ENCODE measurements at regions not wholly inside any gene's neighbourhood (a gene's known extent, or its start where the extent isn't known, plus 50 kb on each side); places are given as distances from the start of the nearest gene placed in this dataset.

DNA sequence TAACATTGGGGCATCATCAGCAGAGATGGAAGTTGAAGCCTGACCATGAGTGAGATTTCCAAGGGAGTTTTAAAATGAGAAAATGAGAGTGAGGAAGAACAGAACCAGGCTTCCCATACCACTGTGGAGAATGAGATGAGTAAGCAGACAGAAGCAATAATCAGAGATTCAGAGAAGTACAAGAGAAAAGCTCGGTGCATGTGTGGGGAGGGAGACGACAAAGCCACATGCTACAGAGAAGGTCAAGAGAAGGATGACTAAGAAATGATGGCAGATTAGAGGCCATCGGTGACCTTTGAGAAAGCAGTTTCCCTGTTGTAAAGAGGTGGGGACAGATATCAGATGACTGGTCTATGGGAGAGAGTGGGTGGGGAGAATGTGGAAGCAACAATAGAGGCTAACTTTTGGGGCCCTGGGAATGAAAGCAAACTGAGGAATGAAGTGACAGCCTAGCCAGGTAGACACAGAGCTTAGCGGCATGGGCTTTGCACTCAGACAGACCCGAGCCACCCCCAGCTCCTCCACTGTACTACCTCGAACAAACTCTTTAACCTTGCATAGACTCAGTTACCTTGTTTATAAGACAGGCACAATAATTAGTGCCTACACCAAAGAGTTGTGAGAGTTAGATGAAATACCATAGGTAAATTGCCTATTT, 207.7 kb downstream of the PIK3R1 start:
- ATAC-seq (no peak), DNase-seq (no peak)
- intact Hi-C loops (cut with micrococcal nuclease), result no loop called here

DNA sequence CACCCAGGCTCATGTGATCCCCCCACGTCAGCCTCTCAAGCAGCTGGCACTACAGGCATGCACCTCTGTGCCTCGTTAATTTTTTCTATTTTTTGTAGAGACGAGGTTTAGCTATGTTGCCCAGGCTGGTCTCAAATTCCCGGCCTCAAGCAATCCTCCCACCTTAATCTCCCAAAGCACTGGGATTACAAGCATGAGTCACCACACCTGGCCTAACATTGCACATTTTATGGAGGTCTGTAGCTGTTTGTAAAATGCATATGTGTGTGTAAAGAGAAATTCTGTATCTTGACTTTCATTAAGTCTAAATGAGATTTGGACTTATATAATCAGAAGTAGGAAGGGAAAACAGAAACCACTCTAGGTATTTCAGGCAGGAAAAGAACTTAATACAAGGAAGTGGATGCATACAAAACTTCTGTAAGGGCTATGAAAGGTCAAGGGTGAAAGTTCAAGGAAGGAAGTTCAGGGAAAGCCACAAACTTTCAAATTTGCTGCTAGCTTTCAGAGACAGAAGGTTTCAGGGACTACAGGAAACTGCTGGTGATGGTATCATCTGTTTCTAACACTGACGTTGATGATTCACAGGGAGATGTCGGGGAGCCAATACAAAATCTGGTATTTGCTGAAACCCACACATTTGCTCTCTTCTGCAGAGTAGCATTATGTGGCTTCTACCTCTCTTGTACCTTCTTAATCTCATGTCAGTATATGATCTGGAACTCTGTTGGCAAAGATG, 209.4 kb downstream of the PIK3R1 start:
- intact Hi-C loops (cut with micrococcal nuclease), result no loop called here
- ATAC-seq, result no peak
- DNase-seq, result no peak

DNA sequence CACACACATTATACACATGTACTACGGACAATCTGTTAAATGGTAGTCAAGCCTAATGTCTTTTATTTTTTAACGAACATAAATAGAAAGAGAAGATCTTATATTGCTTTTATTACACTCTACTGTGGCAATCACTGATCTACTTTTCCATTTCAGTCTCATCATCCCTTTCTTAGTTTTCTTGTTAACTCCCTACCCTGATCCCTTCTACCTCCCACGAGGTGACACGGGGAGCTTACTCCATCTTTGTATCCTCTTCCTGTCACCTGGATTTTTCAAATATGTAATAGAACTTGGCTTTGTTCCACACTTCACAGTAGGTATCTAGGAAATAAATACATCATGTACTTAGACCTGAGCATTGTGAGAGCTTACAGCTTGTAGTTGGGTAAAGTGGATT, 211.0 kb downstream of the PIK3R1 start:
- intact Hi-C loops (cut with micrococcal nuclease), result no loop called here
- DNase-seq (no peak), ATAC-seq (no peak)

DNA sequence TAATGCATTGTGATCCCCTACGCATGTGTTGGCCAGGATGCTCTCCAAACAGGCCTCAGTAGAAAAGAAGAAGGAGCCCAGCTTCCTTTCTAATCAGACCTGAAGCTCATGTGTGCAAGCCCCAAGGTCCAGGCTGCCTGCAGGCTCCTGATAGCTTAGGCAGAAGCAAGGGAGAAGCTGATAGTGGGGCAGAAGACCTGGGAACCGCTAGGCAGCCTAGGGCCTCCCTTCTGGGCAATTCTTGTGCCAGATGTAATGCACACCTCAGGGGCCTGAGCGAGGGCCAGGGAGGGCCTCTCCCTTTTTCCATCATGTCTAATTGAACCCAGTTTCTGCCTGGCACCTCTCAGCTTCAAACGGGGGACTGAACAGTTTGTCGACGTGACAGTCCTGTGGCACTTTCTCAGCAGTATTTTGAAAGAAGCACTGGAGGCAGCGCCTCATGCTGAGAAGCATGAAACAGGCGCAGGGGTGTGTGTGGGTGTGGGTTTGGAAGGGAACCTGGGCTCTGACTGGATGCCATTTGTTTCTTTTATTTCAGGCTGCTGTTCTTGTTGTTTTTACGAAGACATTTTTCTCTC, 212.8 kb downstream of the PIK3R1 start:
- ATAC-seq, result no peak
- DNase-seq, result no peak
- intact Hi-C loops (cut with micrococcal nuclease), result no loop called here

DNA sequence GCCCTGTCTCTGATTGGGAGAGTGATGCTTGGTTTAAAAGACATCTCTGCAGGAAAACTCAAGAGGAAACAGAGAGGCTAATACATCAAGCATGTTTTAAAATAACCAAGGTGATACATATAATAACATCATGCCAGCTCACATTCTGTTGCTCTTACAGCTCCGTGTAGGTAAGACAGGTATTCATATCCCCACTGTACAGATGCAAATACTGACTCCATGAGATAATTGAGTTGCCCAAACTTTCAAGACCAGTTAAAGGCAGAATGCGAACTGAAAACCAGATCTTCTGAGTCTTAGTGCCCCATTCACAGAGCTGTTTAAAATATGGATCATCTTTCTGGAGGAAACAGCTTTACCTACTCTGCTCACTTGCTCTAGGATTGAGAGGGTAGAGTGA, 214.0 kb downstream of the PIK3R1 start:
- DNase-seq (no peak), ATAC-seq (no peak)
- intact Hi-C loops (cut with micrococcal nuclease), result no loop called here

DNA sequence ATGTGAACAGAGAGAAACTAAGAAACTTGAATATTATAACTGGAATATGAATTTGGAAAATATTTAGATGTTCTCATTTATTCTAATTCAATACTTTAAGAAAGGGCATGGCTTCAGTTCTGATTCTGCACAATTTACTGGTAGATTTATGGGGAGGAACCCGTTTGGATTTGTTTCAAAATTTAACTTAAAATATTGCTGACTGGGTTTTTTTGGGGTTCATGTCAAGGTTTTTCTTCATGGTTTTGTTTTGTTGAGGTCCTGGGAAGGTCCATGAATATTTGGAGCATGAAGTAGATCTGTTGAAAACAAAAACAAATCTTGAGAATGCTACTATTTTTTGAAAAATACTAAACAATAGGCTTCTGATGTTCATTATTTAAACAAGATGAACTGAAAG, 214.7 kb downstream of the PIK3R1 start:
- ATAC-seq, result no peak
- DNase-seq, result no peak
- intact Hi-C loops (cut with micrococcal nuclease), result no loop called here

DNA sequence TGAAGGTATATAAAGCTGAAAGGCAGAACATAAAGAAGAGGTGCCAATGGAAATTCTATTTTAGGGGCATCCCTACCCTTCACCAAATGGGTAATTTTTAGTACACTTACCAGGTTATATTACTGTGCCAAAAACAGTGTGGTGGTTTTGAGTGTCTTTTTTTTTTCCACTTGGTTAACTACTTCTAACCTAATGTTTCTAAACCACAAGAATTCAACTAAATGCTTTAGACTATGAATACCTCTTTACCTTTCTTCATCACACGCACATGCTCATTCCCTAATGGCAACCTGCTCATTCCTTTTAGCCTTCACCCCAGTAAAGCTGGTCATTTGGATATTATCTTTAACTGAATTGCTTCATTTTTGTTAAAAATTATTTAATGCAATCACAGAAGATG, 215.6 kb downstream of the PIK3R1 start:
- ATAC-seq (no peak), DNase-seq (no peak)
- intact Hi-C loops (cut with micrococcal nuclease), result no loop called here

DNA sequence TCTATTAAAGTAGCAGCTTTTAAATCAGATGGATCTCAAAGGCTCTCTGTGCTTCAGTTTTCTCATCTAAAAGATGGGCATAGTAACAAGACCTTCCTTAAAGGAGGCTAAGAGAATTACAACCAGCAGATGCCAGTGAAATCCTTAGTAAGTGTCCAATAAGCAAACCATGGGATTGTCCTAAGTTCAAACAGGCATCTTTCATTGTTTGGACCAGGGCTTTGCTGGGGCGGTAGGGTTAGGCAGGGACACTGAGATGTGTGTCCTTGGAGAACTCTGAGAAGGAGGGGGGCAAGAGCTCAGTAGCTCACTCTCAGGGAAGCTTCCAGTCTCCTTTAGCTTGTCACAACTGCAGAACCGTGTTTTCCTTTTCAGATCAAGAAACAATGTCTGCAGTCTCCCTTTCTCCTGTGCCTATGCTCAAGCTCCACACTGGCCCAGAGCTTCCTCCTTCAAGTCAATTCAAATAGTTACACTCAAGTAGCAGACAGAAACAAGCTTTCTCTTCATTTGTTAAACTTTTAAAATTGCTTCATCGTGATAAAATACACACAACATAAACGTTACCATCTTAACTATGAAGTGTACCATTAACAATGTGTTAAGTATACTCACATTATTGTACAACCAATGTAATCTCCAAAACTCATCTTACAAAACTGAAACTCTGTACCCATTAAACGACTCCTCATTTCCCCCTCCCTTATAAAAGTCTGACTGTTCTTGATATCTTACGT, 216.2 kb downstream of the PIK3R1 start:
- DNase-seq (no peak), ATAC-seq (no peak)
- intact Hi-C loops (cut with micrococcal nuclease), result no loop called here

DNA sequence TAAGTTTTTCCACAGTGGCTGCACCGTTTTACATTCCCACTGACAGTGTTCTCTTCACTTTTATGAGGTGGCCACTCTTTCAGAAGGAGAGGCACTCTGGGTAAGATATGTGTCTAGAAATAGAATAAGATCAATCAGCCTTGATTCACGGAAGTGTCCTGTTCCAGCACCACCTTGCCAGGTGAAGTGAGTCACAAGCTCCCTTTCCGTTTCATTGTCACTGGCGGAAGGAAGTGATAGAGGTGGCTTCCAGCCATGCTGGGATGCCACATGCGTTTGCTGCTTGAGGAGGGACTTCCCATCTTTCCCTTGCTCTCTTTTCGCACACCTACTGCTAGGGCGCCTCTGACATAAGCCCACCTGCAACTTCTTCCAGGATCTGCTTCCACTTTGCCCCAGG, 217.1 kb downstream of the PIK3R1 start:
- ATAC-seq, result no peak
- no peak for DNase-seq
- intact Hi-C loops (cut with micrococcal nuclease), result no loop called here

DNA sequence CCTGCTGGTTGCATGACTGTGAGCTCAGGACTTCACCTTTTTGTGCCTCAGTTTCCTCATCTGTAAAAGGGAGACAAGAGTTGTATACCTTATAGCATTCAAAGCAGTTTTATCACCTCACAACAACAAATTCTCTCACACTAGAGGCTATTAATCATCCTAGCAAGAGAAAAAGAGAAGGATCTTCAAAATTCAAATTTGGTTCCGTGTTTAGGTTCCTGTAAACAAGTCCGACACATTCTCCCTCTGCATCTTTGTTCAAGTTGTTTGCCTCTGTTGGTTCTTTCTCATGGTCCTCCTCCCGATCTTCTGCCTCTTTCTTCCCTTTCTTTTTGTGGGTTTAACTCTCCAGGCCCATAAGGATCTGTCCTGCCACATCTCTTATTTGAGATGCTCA, 218.0 kb downstream of the PIK3R1 start:
- DNase-seq, result no peak
- ATAC-seq, result no peak
- intact Hi-C loops (cut with micrococcal nuclease), result no loop called here

DNA sequence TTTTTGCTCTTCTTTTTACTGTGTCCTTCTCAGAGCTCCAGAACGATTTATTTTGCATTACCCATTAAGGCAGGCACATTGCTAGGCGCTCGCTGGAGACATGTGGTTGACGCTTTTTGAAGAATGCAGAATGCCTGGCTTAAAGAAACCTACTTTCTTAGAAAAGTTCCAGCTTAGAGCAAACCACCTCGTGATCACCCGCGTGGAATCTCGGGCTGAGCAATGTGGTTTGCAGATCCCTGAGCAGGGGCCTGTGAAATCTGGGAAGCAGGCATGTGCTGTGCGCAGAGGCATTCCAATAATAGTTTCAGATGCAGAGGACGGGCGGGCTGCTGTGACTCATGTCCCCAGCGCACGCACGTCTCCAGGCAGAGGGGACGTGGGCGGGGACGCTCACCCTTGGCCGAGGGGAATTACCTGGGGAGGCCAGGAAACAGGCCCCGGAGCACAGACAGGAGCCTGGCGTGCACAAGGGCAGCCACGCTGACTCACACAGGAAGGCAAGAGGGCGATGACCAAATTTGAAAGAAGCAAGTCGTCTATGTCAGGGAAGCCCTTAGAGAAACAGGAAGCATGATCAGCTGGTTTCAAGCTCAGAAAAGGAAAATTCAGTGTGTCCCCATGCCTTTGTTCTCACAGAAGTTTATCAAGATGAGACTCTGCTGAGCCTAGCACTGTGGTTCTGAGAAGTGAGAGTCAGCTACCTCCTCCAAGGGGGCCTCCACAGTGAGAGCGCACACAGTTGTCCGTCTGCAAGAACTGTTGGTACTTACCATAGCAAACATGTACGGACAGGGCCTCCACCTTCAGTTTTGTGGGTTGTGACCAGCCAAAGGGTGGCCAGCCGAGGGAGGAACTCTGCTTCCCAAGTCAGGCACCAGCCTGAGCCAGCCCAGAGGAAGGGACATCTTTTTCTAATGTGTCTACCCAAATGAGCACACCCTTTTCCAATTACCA, 218.6 kb downstream of the PIK3R1 start:
- peak; percentile 95 for ATAC-seq
- intact Hi-C loops (cut with micrococcal nuclease), result no loop called here
- DNase-seq, result peak; percentile 82

DNA sequence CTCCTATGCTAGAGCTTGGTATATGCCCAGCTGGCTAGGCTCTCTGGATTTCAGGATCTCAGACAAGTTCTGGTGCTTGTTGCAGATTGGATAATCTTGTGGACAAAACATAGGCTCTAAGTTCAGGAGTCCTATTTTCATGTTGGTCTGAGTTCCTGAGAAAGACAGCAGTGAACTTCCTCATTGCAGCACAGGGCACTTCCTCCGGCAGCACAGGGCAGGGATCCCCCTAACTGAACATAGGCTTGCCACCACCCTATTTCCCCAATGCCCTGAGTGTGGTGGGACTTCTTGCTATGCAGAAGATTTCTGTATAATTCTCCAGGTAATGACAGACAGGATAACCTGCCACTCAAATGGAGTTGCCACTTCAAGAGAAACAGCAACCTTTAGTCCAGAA, 220.1 kb downstream of the PIK3R1 start:
- intact Hi-C loops (cut with micrococcal nuclease), result no loop called here
- ATAC-seq (no peak), DNase-seq (no peak)

DNA sequence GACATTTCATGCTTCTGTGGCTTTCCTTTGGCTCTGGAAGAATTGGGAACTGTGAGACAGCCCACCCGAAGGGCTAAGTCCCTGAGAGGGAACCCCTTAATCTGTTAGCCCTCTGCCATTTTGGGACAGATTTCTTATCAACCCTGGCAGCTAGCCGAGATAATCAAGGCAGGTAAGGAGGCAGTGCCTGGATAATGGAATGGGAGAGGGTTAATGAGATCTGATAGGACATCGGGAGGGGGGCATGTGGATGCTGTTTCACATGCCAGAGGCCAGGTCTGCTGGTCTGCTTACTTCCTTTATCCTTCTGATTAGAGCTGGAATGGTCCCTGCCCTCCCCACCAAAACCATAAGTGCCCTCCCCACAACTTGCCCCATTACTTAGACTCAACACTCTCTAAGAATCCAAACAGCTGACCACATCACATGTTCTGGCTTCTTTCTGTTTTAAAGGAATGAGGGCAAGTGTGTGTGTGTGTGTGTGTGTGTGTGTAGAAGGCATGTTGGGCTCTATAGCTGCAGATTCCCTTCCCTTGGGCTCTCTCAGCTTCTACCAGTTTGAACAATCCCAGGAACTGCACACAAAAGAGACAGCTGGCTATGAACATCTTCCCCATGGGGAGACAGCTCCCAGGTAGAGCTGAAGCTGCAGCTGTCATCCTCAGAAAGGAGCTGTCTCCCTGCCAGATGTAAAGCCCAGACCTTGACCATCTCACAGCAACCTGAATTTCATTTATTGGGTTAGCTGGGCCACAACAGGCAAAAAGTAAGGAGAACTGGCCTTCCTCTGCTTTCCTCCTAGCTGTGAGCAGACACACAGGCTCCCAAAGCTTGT, 221.3 kb downstream of the PIK3R1 start:
- DNase-seq (no peak), ATAC-seq (no peak)
- intact Hi-C loops (cut with micrococcal nuclease), result no loop called here

DNA sequence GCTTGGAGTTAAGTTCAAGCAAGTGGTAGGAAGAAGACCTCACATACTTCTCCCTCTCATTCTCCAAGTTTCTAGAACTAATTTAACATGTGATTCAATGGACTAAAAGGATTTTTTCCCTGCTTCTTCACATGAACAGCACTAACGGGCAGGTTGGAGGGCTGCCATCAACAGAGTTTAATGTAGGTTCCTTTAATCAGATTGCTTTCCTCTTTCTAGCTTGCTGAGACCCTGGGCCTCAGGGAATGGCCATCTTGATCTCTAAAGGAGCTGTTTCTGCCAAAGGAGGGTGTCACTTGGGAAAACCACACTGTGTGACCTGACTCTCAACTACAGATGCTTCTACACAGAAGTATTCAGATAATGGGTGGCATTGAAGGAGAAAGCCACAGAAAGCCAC, 223.3 kb downstream of the PIK3R1 start:
- DNase-seq, result no peak
- no peak for ATAC-seq
- intact Hi-C loops (cut with micrococcal nuclease), result no loop called here

DNA sequence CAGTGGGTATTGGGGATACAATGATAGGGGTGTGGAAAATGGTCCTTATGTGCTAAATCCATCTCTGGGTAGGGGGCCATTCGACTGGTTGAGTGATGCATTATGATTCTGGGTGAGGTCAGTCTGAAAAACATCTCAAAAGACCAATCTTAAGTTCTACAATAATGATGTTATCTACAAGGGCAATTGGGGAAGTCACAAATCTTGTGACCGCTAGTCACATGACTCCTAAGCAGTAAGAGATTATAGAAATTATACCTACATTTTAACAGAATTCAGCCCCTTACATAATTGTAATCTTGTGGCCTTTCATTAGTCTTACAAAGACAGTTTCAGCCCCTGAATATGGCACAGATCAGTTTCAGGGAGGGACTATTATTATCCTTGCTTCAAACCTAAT, 224.7 kb downstream of the PIK3R1 start:
- ATAC-seq (no peak), DNase-seq (no peak)
- intact Hi-C loops (cut with micrococcal nuclease), result no loop called here

DNA sequence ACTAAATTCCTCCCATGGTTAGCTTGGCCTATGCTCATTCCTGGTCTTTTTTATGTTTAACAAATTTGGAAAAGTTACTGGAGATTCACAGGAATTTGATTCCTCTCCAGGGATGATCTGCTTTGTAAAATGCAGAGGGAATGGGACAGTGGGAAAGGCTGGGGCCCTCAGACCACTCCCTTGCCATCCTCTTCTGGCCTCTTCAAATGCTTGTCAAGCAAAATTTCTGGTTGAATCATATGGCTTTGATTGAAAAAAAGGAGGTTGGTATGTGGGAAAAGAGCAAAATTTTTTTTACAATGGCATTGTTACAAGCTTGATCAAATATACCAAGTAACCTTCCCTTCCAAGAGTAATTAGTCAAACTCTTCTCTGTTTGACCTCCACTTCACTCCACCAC, 225.1 kb downstream of the PIK3R1 start:
- ATAC-seq, result no peak
- intact Hi-C loops (cut with micrococcal nuclease), result no loop called here
- no peak for DNase-seq

DNA sequence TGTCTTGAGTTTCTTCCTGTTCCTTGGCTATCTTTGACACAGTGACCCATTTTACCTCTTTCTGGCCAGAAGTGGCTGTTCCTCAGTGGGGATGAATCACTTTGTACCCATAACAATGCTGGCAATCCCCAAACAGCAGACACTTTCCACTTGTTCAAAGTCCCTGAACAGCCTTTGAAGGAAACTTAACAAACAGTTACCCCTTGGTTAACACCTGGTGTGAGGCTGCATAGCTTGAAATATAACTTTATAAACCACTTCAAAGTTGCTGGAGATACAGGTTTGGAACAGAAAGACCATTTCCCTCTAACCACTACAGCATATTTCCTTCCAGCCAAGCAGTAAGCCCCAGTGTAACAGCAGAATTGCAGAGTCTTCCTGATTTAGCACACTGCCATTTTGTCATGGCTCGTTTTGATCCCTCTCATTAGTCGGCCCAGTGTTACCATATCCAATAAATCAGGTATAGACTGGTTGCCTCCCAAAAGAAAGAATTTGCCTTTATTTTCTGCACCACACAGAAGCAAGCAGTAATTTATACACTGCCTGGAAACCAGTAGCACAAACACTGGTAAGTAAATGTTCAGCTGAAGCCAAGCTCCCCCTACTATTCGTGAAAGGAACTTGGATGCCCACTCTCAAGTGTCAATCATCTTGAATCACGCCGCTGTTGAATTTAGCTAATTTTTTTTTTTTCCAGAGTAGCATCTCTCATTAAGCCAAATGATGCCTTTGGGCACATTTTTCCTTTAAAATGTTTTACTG, 225.9 kb downstream of the PIK3R1 start:
- intact Hi-C loops (cut with micrococcal nuclease), result no loop called here
- no peak for DNase-seq

DNA sequence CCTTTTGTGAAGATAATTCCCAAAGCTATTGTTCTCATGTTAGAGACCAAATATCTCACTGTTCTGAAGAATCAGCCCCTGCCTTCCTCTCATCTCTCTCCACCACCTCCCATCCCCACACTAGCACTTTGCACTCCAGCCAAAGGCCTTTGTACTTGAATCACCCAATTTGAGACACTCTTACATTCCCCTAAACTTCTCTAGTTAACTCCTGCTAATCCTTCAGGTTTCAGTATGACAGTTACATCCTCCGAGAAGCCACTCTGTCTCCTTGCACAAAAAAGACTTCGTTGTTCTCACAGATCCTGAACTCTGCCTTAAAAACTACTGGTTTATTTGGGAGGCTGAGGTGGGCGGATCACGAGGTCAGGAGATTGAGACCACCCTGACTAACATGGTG, 227.5 kb downstream of the PIK3R1 start:
- no peak for ATAC-seq
- DNase-seq, result no peak
- intact Hi-C loops (cut with micrococcal nuclease), result no loop called here

More for the DNA sequence above, 225.9 kb downstream of the PIK3R1 start:
- ATAC-seq, result no peak
